ENCODE measurements at regions not wholly inside any gene's neighbourhood (a gene's known extent, or its start where the extent isn't known, plus 50 kb on each side); places are given as distances from the start of the nearest gene placed in this dataset.

DNA sequence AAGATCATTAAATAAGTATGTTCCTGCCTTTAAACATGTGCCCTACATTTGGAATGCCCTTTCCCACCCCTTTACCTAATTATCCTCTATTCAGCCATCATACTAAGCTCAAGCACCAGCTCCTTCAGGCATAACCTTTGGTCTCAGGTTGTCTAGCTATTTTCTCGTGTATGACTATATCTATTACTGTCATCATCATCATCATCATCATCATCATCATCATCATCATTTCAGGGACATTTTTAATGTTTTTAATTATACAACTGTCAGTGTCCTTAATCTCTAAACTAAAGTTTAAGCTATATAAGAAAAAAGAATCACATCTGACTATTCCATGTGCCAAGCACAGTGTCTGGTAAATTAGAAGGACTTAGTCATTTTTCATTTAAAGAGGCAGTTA lies 214.6 kb upstream of the CTSO start:
- no peaks in the 10 kb centered on the region for H3K4me1 ChIP-seq (ENCODE audit: control insufficient read depth in 2 of 2, insufficient read depth in 2 of 2, low read length in 2 of 2)
- H3K27me3 ChIP-seq (ENCODE audit: control insufficient read depth in 2 of 2, insufficient read depth in 1 of 2, low read length in 1 of 2), result no peaks in the 10 kb centered on the region
- H3K4me3 ChIP-seq (ENCODE audit: low read length in 2 of 2), result no peak overlapping the region
- no peak overlapping the region for H3K27ac ChIP-seq (ENCODE audit: low read depth in 1 of 2, low read length in 1 of 2)
- H3K9me3 ChIP-seq (ENCODE audit: control insufficient read depth in 2 of 2, insufficient read depth in 1 of 2, low read length in 1 of 2), result no peaks in the 10 kb centered on the region
- WGBS, result 85% methylated on average over 1 of the region's 1 CpG
- H3K36me3 ChIP-seq (ENCODE audit: control insufficient read depth in 2 of 2, insufficient read depth in 2 of 2, low read length in 1 of 2), result no peaks in the 10 kb centered on the region
- DNase-seq (ENCODE audit: low read depth in 6 of 9, low spot score in 9 of 9), result no peak

DNA sequence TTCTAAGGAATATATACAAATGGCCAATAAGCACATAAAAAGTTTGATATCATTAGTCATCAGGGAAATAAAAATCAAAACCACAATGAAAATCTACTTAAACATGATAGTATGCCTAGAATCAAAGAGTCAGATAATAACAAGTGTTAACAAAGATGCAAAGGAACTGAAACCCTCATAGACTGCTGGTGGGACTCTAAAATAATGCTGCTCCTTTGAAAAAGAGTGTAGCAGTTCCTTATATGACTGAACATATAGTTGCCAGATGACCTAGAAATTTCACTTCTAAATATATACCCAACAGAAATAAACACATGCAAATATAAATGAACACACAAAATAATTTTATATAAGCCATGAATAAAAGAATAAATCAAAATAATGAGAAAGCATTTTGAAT lies 205.1 kb upstream of the CTSO start:
- H3K4me3 ChIP-seq (ENCODE audit: low read length in 2 of 2), result no peak overlapping the region
- H3K27me3 ChIP-seq (ENCODE audit: control insufficient read depth in 2 of 2, insufficient read depth in 1 of 2, low read length in 1 of 2), result no peaks in the 10 kb centered on the region
- DNase-seq (ENCODE audit: low read depth in 6 of 9, low spot score in 9 of 9), result no peak

DNA sequence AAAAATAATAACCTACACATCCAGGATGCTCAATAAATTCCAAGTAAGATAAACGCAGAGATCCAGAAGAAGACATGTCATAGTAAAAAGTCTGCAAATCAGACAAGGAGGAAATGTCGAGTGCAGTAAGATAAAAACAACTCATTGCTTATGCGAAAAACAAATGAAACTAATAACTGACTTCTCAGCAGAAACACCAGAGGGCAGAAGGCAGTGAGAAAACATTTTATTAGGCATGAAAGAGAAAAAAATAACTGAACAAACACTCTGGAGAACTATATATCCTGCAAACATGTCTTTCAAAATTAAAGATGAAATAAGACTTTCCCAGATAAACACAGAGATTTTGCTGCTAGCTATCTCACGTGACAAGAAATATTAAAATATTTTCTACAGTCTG lies 201.3 kb upstream of the CTSO start:
- Histone ChIP-seq H3K4me3 (ENCODE audit: low read length in 2 of 2) (no peak overlapping the region), H3K9me3 (ENCODE audit: control insufficient read depth in 2 of 2, insufficient read depth in 1 of 2, low read length in 1 of 2) (no peaks in the 10 kb centered on the region), H3K4me1 (ENCODE audit: control insufficient read depth in 2 of 2, insufficient read depth in 2 of 2, low read length in 2 of 2) (no peaks in the 10 kb centered on the region), H3K27me3 (ENCODE audit: control insufficient read depth in 2 of 2, insufficient read depth in 1 of 2, low read length in 1 of 2) (no peaks in the 10 kb centered on the region), H3K27ac (ENCODE audit: low read depth in 1 of 2, low read length in 1 of 2) (no peak overlapping the region), H3K36me3 (ENCODE audit: control insufficient read depth in 2 of 2, insufficient read depth in 2 of 2, low read length in 1 of 2) (no peaks in the 10 kb centered on the region)
- 95% methylated on average over 4 of the region's 4 CpGs for WGBS
- no peak for DNase-seq (ENCODE audit: low read depth in 6 of 9, low spot score in 9 of 9)

More for the DNA sequence above, 205.1 kb upstream of the CTSO start:
- no peak overlapping the region for H3K27ac ChIP-seq (ENCODE audit: low read depth in 1 of 2, low read length in 1 of 2)
- H3K36me3 ChIP-seq (ENCODE audit: control insufficient read depth in 2 of 2, insufficient read depth in 2 of 2, low read length in 1 of 2), result no peaks in the 10 kb centered on the region
- no peaks in the 10 kb centered on the region for H3K4me1 ChIP-seq (ENCODE audit: control insufficient read depth in 2 of 2, insufficient read depth in 2 of 2, low read length in 2 of 2)
- H3K9me3 ChIP-seq (ENCODE audit: control insufficient read depth in 2 of 2, insufficient read depth in 1 of 2, low read length in 1 of 2), result no peaks in the 10 kb centered on the region

DNA sequence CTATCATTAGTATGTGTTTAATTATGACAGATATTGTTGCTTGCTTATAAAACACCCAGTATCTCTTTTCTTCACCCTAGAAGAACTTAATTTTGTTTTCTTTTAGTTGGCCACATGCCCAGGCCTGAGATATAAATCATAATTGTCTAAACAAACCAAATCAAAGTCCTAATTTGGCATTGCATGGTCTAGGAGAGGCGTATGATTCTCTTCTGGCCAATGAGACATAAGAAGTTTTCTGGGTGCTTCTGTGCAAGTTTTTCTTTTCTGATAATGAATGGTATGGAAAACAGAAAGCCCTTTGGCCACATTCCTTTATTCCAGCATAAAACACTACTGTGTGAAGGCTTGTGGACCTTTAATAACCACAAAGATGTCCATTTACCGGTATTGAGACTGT lies 192.9 kb upstream of the CTSO start:
- no peak for DNase-seq (ENCODE audit: low read depth in 6 of 9, low spot score in 9 of 9)
- Histone ChIP-seq H3K27me3 (ENCODE audit: control insufficient read depth in 2 of 2, insufficient read depth in 1 of 2, low read length in 1 of 2) (no peaks in the 10 kb centered on the region), H3K9me3 (ENCODE audit: control insufficient read depth in 2 of 2, insufficient read depth in 1 of 2, low read length in 1 of 2) (no peaks in the 10 kb centered on the region), H3K4me3 (ENCODE audit: low read length in 2 of 2) (no peak overlapping the region), H3K27ac (ENCODE audit: low read depth in 1 of 2, low read length in 1 of 2) (no peak overlapping the region), H3K36me3 (ENCODE audit: control insufficient read depth in 2 of 2, insufficient read depth in 2 of 2, low read length in 1 of 2) (no peaks in the 10 kb centered on the region), H3K4me1 (ENCODE audit: control insufficient read depth in 2 of 2, insufficient read depth in 2 of 2, low read length in 2 of 2) (no peaks in the 10 kb centered on the region)
- WGBS, result 90% methylated on average over 2 of the region's 2 CpGs

DNA sequence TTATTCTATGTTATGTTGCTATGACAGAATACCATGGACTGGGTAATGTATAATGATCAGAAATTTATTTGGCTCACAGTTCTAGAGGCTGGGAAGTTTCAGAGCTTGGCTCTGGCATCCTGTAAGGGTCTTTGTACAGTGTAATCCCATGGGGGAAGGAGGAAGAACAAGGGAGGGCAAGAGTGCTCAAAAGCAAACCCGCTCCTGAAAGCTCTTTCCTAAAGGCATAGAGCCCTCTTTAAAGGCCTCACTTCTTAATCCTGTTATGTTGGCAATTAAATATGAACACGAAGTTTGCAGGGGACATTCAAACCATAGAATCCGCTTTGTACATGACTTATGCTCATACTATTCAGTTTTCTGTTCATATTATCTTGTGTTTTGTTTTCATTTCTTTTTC lies 191.3 kb upstream of the CTSO start:
- H3K9me3 ChIP-seq (ENCODE audit: control insufficient read depth in 2 of 2, insufficient read depth in 1 of 2, low read length in 1 of 2), result no peaks in the 10 kb centered on the region
- no peaks in the 10 kb centered on the region for H3K36me3 ChIP-seq (ENCODE audit: control insufficient read depth in 2 of 2, insufficient read depth in 2 of 2, low read length in 1 of 2)
- WGBS, result 95% methylated on average over 3 of the region's 3 CpGs
- H3K27me3 ChIP-seq (ENCODE audit: control insufficient read depth in 2 of 2, insufficient read depth in 1 of 2, low read length in 1 of 2), result no peaks in the 10 kb centered on the region
- H3K4me1 ChIP-seq (ENCODE audit: control insufficient read depth in 2 of 2, insufficient read depth in 2 of 2, low read length in 2 of 2), result no peaks in the 10 kb centered on the region
- no peak overlapping the region for H3K27ac ChIP-seq (ENCODE audit: low read depth in 1 of 2, low read length in 1 of 2)
- DNase-seq (ENCODE audit: low read depth in 6 of 9, low spot score in 9 of 9), result no peak
- no peak overlapping the region for H3K4me3 ChIP-seq (ENCODE audit: low read length in 2 of 2)

DNA sequence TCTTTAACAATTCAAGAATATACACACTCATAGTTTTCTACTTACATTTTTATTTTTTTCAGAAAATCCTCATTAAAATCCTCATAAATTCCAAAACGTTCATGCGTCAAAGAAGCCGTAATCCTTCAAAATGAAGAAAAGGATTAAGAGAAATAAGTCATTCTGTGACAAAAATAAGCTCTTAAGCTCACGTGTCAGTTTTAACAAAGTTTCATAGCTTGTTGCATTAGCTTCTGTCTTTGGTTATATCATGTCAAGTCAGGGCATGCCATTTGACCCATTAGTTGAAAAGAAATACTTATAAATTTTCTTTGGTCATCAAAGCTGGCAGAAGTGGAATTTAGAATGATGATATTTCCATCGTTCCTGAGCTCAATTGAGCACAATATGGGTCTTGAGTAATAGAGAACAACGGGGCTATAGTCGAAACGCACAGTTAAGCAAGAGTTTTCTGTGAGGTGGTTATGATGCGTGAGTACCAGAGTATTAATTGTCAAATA lies 185.2 kb upstream of the CTSO start:
- WGBS, result 94% methylated on average over 9 of the region's 9 CpGs

DNA sequence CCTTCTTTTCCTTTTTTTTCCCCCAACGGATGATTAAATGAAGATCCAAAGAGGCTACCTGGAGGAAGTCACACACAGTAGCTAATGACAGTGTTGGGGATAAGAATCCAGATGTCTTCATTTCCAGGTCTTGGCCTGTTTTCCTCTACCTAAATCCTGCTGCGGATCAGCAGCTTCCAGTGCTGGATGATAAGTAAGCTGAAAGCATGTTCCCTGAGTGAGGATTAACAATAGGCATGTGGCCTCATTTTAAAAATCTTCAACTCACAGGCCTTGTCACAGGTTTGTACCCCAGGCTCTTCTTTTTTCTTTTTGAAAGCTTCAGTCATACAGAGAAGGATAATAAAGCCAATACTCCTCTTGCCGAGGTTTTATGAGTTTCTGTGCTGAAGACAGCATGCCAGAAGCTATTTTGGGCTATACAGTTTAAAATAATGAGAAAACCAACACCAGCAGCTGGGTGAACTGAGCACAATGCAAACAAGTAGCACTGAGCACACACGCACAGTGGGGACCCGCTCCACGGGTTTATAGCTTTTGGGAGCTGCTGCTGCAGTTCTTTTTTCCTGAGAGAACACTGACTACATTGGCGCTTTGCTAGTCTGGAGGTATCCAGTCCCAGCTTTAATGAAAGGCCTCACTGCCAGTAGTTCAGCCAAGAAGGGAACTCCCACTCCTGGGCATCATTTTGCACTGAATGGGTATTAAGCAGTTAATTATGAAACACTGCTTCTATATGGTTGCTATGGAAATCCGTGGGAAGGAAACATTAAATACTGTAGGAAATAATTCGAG lies 184.2 kb upstream of the CTSO start:
- no peak overlapping the region for H3K4me3 ChIP-seq (ENCODE audit: low read length in 2 of 2)
- WGBS, result 91% methylated on average over 9 of the region's 9 CpGs
- H3K27me3 ChIP-seq (ENCODE audit: control insufficient read depth in 2 of 2, insufficient read depth in 1 of 2, low read length in 1 of 2), result no peaks in the 10 kb centered on the region
- no peaks in the 10 kb centered on the region for H3K9me3 ChIP-seq (ENCODE audit: control insufficient read depth in 2 of 2, insufficient read depth in 1 of 2, low read length in 1 of 2)
- H3K27ac ChIP-seq (ENCODE audit: low read depth in 1 of 2, low read length in 1 of 2), result no peak overlapping the region
- H3K36me3 ChIP-seq (ENCODE audit: control insufficient read depth in 2 of 2, insufficient read depth in 2 of 2, low read length in 1 of 2), result no peaks in the 10 kb centered on the region
- DNase-seq (ENCODE audit: low read depth in 6 of 9, low spot score in 9 of 9), result no peak
- no peaks in the 10 kb centered on the region for H3K4me1 ChIP-seq (ENCODE audit: control insufficient read depth in 2 of 2, insufficient read depth in 2 of 2, low read length in 2 of 2)

More for the DNA sequence above, 185.2 kb upstream of the CTSO start:
- Histone ChIP-seq H3K9me3 (ENCODE audit: control insufficient read depth in 2 of 2, insufficient read depth in 1 of 2, low read length in 1 of 2) (no peaks in the 10 kb centered on the region), H3K27me3 (ENCODE audit: control insufficient read depth in 2 of 2, insufficient read depth in 1 of 2, low read length in 1 of 2) (no peaks in the 10 kb centered on the region), H3K27ac (ENCODE audit: low read depth in 1 of 2, low read length in 1 of 2) (no peak overlapping the region), H3K4me1 (ENCODE audit: control insufficient read depth in 2 of 2, insufficient read depth in 2 of 2, low read length in 2 of 2) (no peaks in the 10 kb centered on the region), H3K4me3 (ENCODE audit: low read length in 2 of 2) (no peak overlapping the region), H3K36me3 (ENCODE audit: control insufficient read depth in 2 of 2, insufficient read depth in 2 of 2, low read length in 1 of 2) (no peaks in the 10 kb centered on the region)
- DNase-seq (ENCODE audit: low read depth in 6 of 9, low spot score in 9 of 9), result no peak

DNA sequence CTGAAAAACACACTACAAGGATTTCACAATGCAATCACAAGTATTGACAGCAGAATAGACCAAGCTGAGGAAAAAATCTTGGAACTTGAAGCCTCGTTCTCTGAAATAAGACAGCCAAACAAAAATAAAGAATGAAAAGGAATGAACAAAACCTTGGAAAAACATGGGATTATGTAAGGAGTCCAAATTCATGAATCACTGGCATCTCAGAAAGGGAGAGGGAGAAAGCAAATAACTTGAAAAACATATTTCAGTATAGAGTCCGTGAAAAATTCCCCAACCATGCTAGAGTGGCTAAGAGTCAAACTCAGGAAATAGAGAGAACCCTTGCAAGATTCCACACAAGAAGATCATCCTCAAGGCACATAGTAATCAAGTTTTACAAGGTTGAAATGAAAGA lies 178.5 kb upstream of the CTSO start:
- WGBS, result 95% methylated on average over 2 of the region's 2 CpGs
- H3K9me3 ChIP-seq (ENCODE audit: control insufficient read depth in 2 of 2, insufficient read depth in 1 of 2, low read length in 1 of 2), result no peaks in the 10 kb centered on the region
- no peak for DNase-seq (ENCODE audit: low read depth in 6 of 9, low spot score in 9 of 9)
- no peaks in the 10 kb centered on the region for H3K36me3 ChIP-seq (ENCODE audit: control insufficient read depth in 2 of 2, insufficient read depth in 2 of 2, low read length in 1 of 2)
- H3K4me3 ChIP-seq (ENCODE audit: low read length in 2 of 2), result no peak overlapping the region
- no peaks in the 10 kb centered on the region for H3K4me1 ChIP-seq (ENCODE audit: control insufficient read depth in 2 of 2, insufficient read depth in 2 of 2, low read length in 2 of 2)
- no peaks in the 10 kb centered on the region for H3K27me3 ChIP-seq (ENCODE audit: control insufficient read depth in 2 of 2, insufficient read depth in 1 of 2, low read length in 1 of 2)
- H3K27ac ChIP-seq (ENCODE audit: low read depth in 1 of 2, low read length in 1 of 2), result no peak overlapping the region

DNA sequence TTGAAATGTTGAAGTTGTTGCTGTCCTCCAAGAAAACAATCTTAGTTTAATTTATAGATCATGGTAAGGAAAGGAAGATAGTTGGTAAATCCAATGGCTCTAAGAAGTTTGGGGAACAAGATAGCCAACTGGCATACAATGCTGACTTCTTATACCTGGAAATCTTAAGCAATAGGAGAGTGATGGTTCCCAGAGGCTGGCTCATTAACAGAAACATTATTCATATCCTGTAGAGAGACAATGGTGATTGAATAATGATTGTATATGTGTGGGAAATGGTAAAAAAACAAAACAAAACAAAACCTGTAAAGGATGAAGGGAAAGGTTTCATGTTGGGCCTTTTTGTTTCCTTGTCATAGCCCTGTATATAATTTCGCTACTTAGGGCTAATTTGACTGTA lies 174.9 kb upstream of the CTSO start:
- Histone ChIP-seq H3K27me3 (ENCODE audit: control insufficient read depth in 2 of 2, insufficient read depth in 1 of 2, low read length in 1 of 2) (no peaks in the 10 kb centered on the region), H3K4me1 (ENCODE audit: control insufficient read depth in 2 of 2, insufficient read depth in 2 of 2, low read length in 2 of 2) (no peaks in the 10 kb centered on the region), H3K27ac (ENCODE audit: low read depth in 1 of 2, low read length in 1 of 2) (no peak overlapping the region), H3K36me3 (ENCODE audit: control insufficient read depth in 2 of 2, insufficient read depth in 2 of 2, low read length in 1 of 2) (no peaks in the 10 kb centered on the region), H3K4me3 (ENCODE audit: low read length in 2 of 2) (no peak overlapping the region), H3K9me3 (ENCODE audit: control insufficient read depth in 2 of 2, insufficient read depth in 1 of 2, low read length in 1 of 2) (no peaks in the 10 kb centered on the region)
- WGBS, result 40% methylated on average over 1 of the region's 1 CpG
- no peak for DNase-seq (ENCODE audit: low read depth in 6 of 9, low spot score in 9 of 9)
